Ovary (tissue), 7 donors: ENCODE measurements at regions not wholly inside any gene's neighbourhood (a gene's known extent, or its start where the extent isn't known, plus 50 kb on each side); places are given as distances from the start of the nearest gene placed in this dataset.

Experiments
- DNase-seq, 5 donors: peaks; one replicate each; pipeline ENCODE4 v3.0.0-alpha.2; 2019 to 2020
- H3K27ac ChIP-seq, 2 donors: fragments of 200-600 bp; one replicate each; pipeline versions ENCODE4 v1.5.1 to v1.8.0; 2019 to 2022
- H3K27me3 ChIP-seq: fragments of 200-600 bp; one replicate; pipeline ENCODE4 v1.8.0; 2022
- H3K36me3 ChIP-seq: fragments of 200-600 bp; sonication (generic); one replicate; pipeline ENCODE4 v1.5.1; 2019
- H3K4me1 ChIP-seq: one replicate; pipeline ENCODE4 v1.8.1; 2013; ENCODE audit warnings: mild to moderate bottlenecking, moderate library complexity; ENCODE audit not compliant: insufficient read depth
- H3K4me3 ChIP-seq: fragments of 200-600 bp; sonication (generic); one replicate; pipeline ENCODE4 v1.5.1; 2017
- H3K9me3 ChIP-seq, 2 donors: fragments of 200-600 bp in 1 of 2; sonication (generic) in 1 of 2; one replicate each; pipeline versions ENCODE4 v1.5.1 to v1.8.1; 2013 to 2019; ENCODE audit warnings: mild to moderate bottlenecking in 1 of 2, moderate library complexity in 1 of 2
- EP300 ChIP-seq: sonication (generic); formaldehyde crosslinking; IDR thresholded peaks from one replicate; pipeline ENCODE4 v1.6.1; 2017; ENCODE audit warnings: antibody characterized with exemption
- POLR2A ChIP-seq: fragments of 450-650 bp; IDR thresholded peaks from one replicate; pipeline ENCODE4 v1.6.1; 2017; ENCODE audit warnings: antibody characterized with exemption, mild to moderate bottlenecking, moderate library complexity
- WGBS, 3 donors: extraction: QIAGEN DNeasy Blood & Tissue Kit in 1 of 3; methylation state at CpG; one replicate each; pipeline versions ENCODE4 v1.1.5 to v1.1.7; 2013 to 2017; 5-methylcytosine and 5-hydroxymethylcytosine counted together
- intact Hi-C, 4 donors: fragments of 100-400 bp; cut with DNase I; formaldehyde crosslinking; loops; one replicate each; pipeline versions ENCODE4 v1.11.0 to v1.15.1; 2022 to 2023
- TF ChIP-seq, protein P1 (sequence below), 3 donors: fragments of 450-650 bp in 2 of 3; fragments of 200-600 bp in 1 of 3; IDR thresholded peaks; one replicate each; pipeline versions ENCODE4 v1.5.1 to v1.8.0; 2016 to 2022; ENCODE audit warnings: antibody characterized with exemption in 3 of 3, mild to moderate bottlenecking in 1 of 3
- donor health status: DM: no; HTN: no; CAD: no; lungs with moderate emphysema.
- donor health status: DM: no; HTN: no; CAD: no.
- donor health status: Bipolar disorder and iron deficiency.
- donor health status: DM: no; HTN: no; CAD: no.
- donor health status: DM: yes; HTN: yes; CAD: no.

DNA sequence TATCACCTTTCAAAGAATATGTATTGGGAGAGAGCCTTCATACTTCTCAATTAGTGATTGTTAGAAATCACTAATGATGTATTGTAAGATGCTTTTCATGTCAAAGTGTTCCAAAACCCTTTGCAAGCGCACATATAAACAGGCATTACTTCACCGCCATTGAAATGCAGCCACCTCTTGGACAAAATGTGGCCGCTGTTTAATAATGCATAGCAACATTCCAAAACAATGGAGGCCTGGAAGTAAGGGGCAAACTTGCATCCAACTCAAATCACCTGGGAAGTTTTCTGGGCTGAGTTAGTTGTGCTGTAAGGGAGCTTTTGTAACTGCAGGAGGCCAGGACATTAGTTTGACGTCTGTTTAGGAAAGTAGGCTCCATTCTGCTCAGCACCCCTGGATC is 438.1 kb downstream of the FGF9 start:
- Histone ChIP-seq H3K27me3 (no peaks in the 10 kb centered on the region), H3K4me1 (no peaks in the 10 kb centered on the region), H3K9me3 (no peaks in the 10 kb centered on the region), H3K27ac (no peak overlapping the region), H3K36me3 (no peaks in the 10 kb centered on the region), H3K4me3 (no peak overlapping the region)
- intact Hi-C loops: no loop called here
- TF ChIP-seq EP300: no peak
- TF ChIP-seq POLR2A: no peak
- TF ChIP-seq, protein P1, sequence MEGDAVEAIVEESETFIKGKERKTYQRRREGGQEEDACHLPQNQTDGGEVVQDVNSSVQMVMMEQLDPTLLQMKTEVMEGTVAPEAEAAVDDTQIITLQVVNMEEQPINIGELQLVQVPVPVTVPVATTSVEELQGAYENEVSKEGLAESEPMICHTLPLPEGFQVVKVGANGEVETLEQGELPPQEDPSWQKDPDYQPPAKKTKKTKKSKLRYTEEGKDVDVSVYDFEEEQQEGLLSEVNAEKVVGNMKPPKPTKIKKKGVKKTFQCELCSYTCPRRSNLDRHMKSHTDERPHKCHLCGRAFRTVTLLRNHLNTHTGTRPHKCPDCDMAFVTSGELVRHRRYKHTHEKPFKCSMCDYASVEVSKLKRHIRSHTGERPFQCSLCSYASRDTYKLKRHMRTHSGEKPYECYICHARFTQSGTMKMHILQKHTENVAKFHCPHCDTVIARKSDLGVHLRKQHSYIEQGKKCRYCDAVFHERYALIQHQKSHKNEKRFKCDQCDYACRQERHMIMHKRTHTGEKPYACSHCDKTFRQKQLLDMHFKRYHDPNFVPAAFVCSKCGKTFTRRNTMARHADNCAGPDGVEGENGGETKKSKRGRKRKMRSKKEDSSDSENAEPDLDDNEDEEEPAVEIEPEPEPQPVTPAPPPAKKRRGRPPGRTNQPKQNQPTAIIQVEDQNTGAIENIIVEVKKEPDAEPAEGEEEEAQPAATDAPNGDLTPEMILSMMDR (IDR thresholded peaks at IDR 0.05): no peak
- WGBS, 3 donors: 92 to 94% (median 93%) methylated on average over 4 of the region's 4 CpGs
- DNase-seq: no peak

DNA sequence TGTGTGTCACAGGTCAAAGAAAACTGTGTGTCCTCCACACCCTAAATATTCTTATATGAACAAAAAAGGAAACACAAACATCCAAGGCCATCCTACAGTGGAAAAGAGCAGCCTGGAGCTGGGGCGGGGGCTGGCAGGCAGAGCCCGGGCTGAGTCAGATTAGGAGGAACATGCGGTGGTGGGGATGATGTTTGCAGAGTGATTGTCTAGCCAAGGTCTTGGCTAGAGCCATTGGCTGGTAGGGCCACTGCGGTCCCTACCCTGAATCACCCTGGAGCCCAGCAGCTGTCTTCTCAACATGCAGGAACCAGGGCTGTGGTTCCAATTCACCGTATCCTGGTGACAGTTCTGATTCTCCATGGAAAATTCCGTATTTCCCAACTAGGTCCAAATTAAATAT is 439.5 kb downstream of the FGF9 start:
- H3K4me3 ChIP-seq: no peak overlapping the region
- H3K9me3 ChIP-seq: no peaks in the 10 kb centered on the region
- H3K36me3 ChIP-seq: no peaks in the 10 kb centered on the region
- DNase-seq: no peak
- no peaks in the 10 kb centered on the region for H3K4me1 ChIP-seq
- no peaks in the 10 kb centered on the region for H3K27me3 ChIP-seq
- no peak for TF ChIP-seq POLR2A
- TF ChIP-seq EP300: no peak
- TF ChIP-seq, protein P1 (IDR thresholded peaks at IDR 0.05): no peak
- H3K27ac ChIP-seq: no peak overlapping the region
- 38 to 54% (median 43%) methylated on average over 6 of the region's 6 CpGs for WGBS, 3 donors
- intact Hi-C loops: no loop called here

DNA sequence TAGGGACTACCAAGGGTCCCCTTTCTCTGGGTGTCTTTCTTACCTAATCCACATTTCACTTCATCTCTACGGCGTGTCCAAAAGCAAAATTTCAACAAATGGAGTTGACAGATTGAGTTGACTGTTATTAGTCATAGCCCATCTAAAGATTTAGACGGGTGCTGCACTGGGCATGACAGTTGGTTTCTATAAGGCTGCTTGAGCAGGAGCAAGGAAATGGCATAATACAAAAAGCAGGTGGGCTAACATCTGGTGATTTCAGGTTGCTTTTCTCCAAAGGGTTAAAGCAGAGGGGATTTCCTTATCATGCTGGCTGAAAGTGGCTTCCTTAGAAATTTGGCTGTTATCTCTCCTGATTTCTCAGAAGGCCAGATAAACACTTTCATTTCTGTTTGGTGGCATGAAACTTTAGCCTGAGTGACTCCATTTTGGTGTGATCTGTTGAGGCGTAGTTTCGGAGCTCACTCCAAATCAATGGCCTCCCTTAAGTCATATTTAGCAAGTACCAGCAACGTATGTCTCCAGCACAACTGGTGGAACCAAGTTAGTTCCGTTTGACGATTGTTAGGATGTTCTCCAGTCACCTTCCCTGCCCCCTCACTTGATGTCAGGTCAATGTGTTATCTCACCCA is 440.4 kb downstream of the FGF9 start:
- WGBS, 3 donors: 88 to 94% (median 92%) methylated on average over 8 of the region's 8 CpGs
- no peak for DNase-seq
- no peak overlapping the region for H3K27ac ChIP-seq

DNA sequence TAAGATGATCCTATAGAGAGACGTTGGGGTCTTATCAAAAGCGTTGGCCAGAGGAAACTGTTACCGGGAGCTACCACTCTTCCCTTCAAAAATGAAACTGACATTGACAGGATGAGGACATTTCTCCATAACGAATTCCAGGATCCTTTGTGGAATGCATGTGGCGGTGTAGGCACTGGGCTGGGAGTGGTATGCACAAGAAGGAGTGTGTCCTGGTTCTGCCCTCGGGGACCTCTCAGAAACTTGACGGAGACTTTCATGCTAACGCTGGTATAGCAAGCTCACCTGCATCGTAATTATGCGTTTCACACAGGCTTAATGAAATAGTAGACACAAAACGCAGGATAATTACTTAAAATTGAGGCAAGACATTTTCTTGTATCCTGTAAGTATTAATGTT is 441.1 kb downstream of the FGF9 start:
- no peaks in the 10 kb centered on the region for H3K4me1 ChIP-seq
- 84 to 90% (median 84%) methylated on average over 11 of the region's 11 CpGs for WGBS, 3 donors
- H3K27me3 ChIP-seq: no peaks in the 10 kb centered on the region
- intact Hi-C loops: no loop called here
- no peak for DNase-seq
- H3K9me3 ChIP-seq: no peaks in the 10 kb centered on the region
- no peak overlapping the region for H3K4me3 ChIP-seq
- TF ChIP-seq EP300 (no peak), POLR2A (no peak)
- TF ChIP-seq, protein P1 (IDR thresholded peaks at IDR 0.05): no peak
- H3K36me3 ChIP-seq: no peaks in the 10 kb centered on the region
- no peak overlapping the region for H3K27ac ChIP-seq

More for the DNA sequence above, 440.4 kb downstream of the FGF9 start:
- TF ChIP-seq POLR2A (no peak), EP300 (no peak)
- TF ChIP-seq, protein P1 (IDR thresholded peaks at IDR 0.05): no peak
- intact Hi-C loops: no loop called here
- Histone ChIP-seq H3K27me3 (no peaks in the 10 kb centered on the region), H3K4me1 (no peaks in the 10 kb centered on the region), H3K4me3 (no peak overlapping the region), H3K36me3 (no peaks in the 10 kb centered on the region), H3K9me3 (no peaks in the 10 kb centered on the region)
